Activated naive CD4-positive, alpha-beta T cell treated with anti-CD3 and anti-CD28 coated beads, Interleukin-2, amount 50 U/mL, for 16 hours (primary cell): ENCODE measurements at regions not wholly inside any gene's neighbourhood (a gene's known extent, or its start where the extent isn't known, plus 50 kb on each side); places are given as distances from the start of the nearest gene placed in this dataset.

Experiments
- DNase-seq: peaks from one replicate; pipeline ENCODE4 v3.0.0-alpha.2; 2020

- no peak for DNase-seq
Measured at GRCh38 chr4:157634057-157634456, 413.5 kb downstream of the GRIA2 start.

GRCh38 chr4:157616741-157617472, 396.4 kb downstream of the GRIA2 start:
- DNase-seq: no peak

GRCh38 chr4:157607996-157608395, 387.5 kb downstream of the GRIA2 start:
- DNase-seq: no peak

GRCh38 chr4:157600583-157600982, 380.1 kb downstream of the GRIA2 start:
- no peak for DNase-seq

GRCh38 chr4:157591245-157591644, 370.7 kb downstream of the GRIA2 start:
- no peak for DNase-seq

GRCh38 chr4:157590679-157591078, 370.2 kb downstream of the GRIA2 start:
- DNase-seq: no peak

GRCh38 chr4:157587681-157588423, 367.3 kb downstream of the GRIA2 start:
- no peak for DNase-seq

GRCh38 chr4:157582141-157582540, 361.6 kb downstream of the GRIA2 start:
- DNase-seq: no peak

GRCh38 chr4:157576671-157577217, 356.2 kb downstream of the GRIA2 start:
- no peak for DNase-seq

- DNase-seq: no peak
Measured at GRCh38 chr4:157575339-157575738, 354.8 kb downstream of the GRIA2 start.

GRCh38 chr4:157574606-157575005, 354.1 kb downstream of the GRIA2 start:
- no peak for DNase-seq

- no peak for DNase-seq
Measured at GRCh38 chr4:157572951-157573350, 352.4 kb downstream of the GRIA2 start.

- DNase-seq: no peak
Measured at GRCh38 chr4:157572284-157572683, 351.8 kb downstream of the GRIA2 start.

- DNase-seq: no peak
Measured at GRCh38 chr4:157564771-157565170, 344.2 kb downstream of the GRIA2 start.

GRCh38 chr4:157564218-157564617, 343.7 kb downstream of the GRIA2 start:
- DNase-seq: no peak

- DNase-seq: no peak
Measured at GRCh38 chr4:157558016-157558415, 337.5 kb downstream of the GRIA2 start.

GRCh38 chr4:157550028-157550427, 329.5 kb downstream of the GRIA2 start:
- DNase-seq: no peak

- DNase-seq: no peak
Measured at GRCh38 chr4:157527954-157528353, 307.4 kb downstream of the GRIA2 start.

GRCh38 chr4:157521906-157522305, 301.4 kb downstream of the GRIA2 start:
- no peak for DNase-seq

- DNase-seq: no peak
Measured at GRCh38 chr4:157514711-157515110, 294.2 kb downstream of the GRIA2 start.

GRCh38 chr4:157509341-157509740, 288.8 kb downstream of the GRIA2 start:
- no peak for DNase-seq

GRCh38 chr4:157502656-157503055, 282.1 kb downstream of the GRIA2 start:
- DNase-seq: no peak

- DNase-seq: no peak
Measured at GRCh38 chr4:157459785-157460184, 239.3 kb downstream of the GRIA2 start.

- DNase-seq: no peak
Measured at GRCh38 chr4:157447195-157447594, 226.7 kb downstream of the GRIA2 start.
